Thymus (tissue), 11 donors: ENCODE measurements at regions not wholly inside any gene's neighbourhood (a gene's known extent, or its start where the extent isn't known, plus 50 kb on each side); places are given as distances from the start of the nearest gene placed in this dataset.
A peak's percentile ranks its signal among the peaks of the same experiment; 100 is the strongest.

ENCODE experiments used
- DNase-seq, 9 donors: peaks; one replicate each; pipeline ENCODE4 v3.0.0-alpha.2; 2013; ENCODE audit warnings: low spot score in 9 of 9, low read depth in 6 of 9, missing footprints in 1 of 9
- H3K27ac ChIP-seq, 2 donors: one replicate each; pipeline ENCODE4 v1.5.1; 2013; ENCODE audit warnings: control low read depth in 1 of 2, low read depth in 1 of 2, low read length in 1 of 2, mild to moderate bottlenecking in 1 of 2, moderate library complexity in 1 of 2
- H3K27me3 ChIP-seq, 2 donors: one replicate each; pipeline ENCODE4 v1.5.1; 2013; ENCODE audit warnings: low read length in 1 of 2; ENCODE audit not compliant: control insufficient read depth in 2 of 2, insufficient read depth in 1 of 2
- H3K36me3 ChIP-seq, 2 donors: one replicate each; pipeline ENCODE4 v1.5.1; 2013; ENCODE audit warnings: low read length in 1 of 2, mild to moderate bottlenecking in 1 of 2, moderate library complexity in 1 of 2; ENCODE audit not compliant: control insufficient read depth in 2 of 2, insufficient read depth in 2 of 2
- H3K4me1 ChIP-seq, 2 donors: one replicate each; pipeline ENCODE4 v1.5.1; 2013; ENCODE audit warnings: low read length in 2 of 2; ENCODE audit not compliant: control insufficient read depth in 2 of 2, insufficient read depth in 2 of 2
- H3K4me3 ChIP-seq, 2 donors: one replicate each; pipeline ENCODE4 v1.5.1; 2013; ENCODE audit warnings: low read length in 2 of 2, control low read depth in 1 of 2, mild to moderate bottlenecking in 1 of 2
- H3K9me3 ChIP-seq, 2 donors: one replicate each; pipeline ENCODE4 v1.5.1; 2013; ENCODE audit warnings: low read length in 1 of 2, mild to moderate bottlenecking in 1 of 2; ENCODE audit not compliant: control insufficient read depth in 2 of 2, insufficient read depth in 1 of 2
- WGBS: extraction: QIAGEN DNeasy Blood & Tissue Kit; methylation state at CpG from one replicate; pipeline ENCODE4 v1.1.7; 2013; 5-methylcytosine and 5-hydroxymethylcytosine counted together
- donor health status: healthy.

DNA sequence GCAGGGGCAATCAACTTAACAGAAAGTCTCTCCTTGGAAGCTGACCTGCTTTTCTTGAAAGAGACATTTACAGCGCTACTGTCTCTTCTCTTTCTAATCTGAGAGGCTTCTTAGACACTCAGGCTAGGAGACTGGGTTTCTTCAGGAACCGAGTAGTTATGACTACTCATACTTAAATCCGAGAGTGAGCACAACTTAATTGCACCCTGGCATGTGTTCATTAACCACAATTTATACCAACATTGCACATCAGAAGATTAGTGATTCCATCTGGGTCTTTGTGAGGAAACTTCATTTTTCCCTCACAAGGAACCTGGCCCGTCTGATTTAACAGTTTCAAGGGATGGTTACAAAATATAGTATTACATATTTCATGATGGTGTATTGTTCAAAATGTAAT, 176.9 kb downstream of the UBE2E3 start:
- peaks cover 0 to 2% of the 10 kb centered on the region in 2 donors for H3K9me3 ChIP-seq
- no peak overlapping the region for H3K4me3 ChIP-seq
- no peak overlapping the region for H3K27ac ChIP-seq
- no peaks in the 10 kb centered on the region for H3K4me1 ChIP-seq
- H3K27me3 ChIP-seq = no peaks in the 10 kb centered on the region
- WGBS = 99% methylated on average over 4 of the region's 4 CpGs
- H3K36me3 ChIP-seq = peaks cover 0 to 4% of the 10 kb centered on the region in 2 donors
- DNase-seq = no peak

DNA sequence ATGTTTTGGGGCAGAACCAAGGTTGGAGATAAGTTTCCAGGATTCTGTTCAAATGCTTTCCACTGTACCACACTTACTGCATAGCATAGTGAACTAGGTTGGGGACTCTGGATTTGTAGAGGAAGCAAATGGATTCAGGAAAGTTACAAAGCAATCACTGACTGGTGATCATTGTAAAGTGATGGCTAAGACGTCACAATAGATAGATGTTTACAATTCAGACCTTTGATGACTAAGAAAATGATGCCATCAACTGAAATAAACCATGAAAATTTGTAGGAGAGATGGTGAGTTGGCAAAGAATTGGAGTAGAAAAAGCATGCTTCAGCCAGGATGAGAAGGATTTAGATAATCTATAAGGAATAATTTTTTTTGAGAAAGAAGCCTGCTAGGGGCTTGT, 178.0 kb downstream of the UBE2E3 start:
- no peaks in the 10 kb centered on the region for H3K27me3 ChIP-seq
- H3K4me1 ChIP-seq = peaks cover 0 to 4% of the 10 kb centered on the region in 2 donors
- no peak overlapping the region for H3K27ac ChIP-seq
- peaks cover 0 to 2% of the 10 kb centered on the region in 2 donors for H3K9me3 ChIP-seq
- 95% methylated on average over 1 of the region's 1 CpG for WGBS
- no peak for DNase-seq
- peaks cover 0 to 4% of the 10 kb centered on the region in 2 donors for H3K36me3 ChIP-seq
- H3K4me3 ChIP-seq = no peak overlapping the region

DNA sequence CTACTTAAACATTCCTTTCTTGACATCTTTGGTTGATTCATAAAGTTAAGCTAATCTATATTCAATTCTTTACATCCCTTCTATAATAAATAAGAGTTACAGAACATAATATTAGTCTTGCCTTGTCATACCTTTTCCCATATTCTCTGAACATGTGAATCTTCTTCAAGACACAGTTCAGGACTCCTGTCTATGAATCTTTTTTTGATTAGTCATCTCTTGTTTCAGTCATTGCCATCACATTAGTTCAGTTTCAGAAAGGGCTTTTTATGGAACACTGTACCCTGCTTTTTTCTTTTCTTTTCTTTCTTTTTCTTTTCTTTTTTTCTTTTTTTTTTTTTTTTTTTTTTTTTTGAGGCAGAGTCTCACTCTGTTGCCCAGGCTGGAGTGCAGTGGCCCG, 181.2 kb downstream of the UBE2E3 start:
- no peaks in the 10 kb centered on the region for H3K27me3 ChIP-seq
- peaks cover 0 to 4% of the 10 kb centered on the region in 2 donors for H3K9me3 ChIP-seq
- no peak overlapping the region for H3K4me3 ChIP-seq
- peaks cover 0 to 10% of the 10 kb centered on the region in 2 donors for H3K4me1 ChIP-seq
- H3K36me3 ChIP-seq = peaks cover 3 to 4% of the 10 kb centered on the region in 2 donors
- 100% methylated on average over 1 of the region's 1 CpG for WGBS
- no peak overlapping the region for H3K27ac ChIP-seq
- DNase-seq = no peak

DNA sequence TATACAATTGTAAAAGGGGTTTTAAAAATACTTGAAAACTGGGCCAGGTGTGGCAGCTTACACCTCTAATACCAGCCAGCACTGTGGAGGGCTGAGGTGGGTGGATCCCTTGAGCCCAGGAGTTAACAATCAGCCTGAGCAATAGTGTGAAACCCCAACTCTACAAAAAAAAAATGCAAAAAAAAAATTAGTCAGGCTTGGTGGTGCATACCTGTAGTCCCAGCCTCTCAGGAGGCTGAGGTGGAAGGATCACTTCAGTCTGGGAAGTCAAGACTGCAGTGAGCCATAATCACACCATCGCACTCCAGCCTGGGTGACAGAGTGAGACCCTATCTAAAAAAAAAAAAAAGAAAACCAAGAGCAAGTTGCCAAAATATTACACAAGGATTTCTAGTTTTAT, 182.7 kb downstream of the UBE2E3 start:
- DNase-seq = no peak
- WGBS = 94% methylated on average over 1 of the region's 1 CpG
- no peaks in the 10 kb centered on the region for H3K27me3 ChIP-seq
- peaks cover 0 to 10% of the 10 kb centered on the region in 2 donors for H3K4me1 ChIP-seq
- H3K9me3 ChIP-seq = peaks cover 0 to 8% of the 10 kb centered on the region in 2 donors
- no peak overlapping the region for H3K27ac ChIP-seq
- no peak overlapping the region for H3K4me3 ChIP-seq
- H3K36me3 ChIP-seq = peaks cover 0 to 3% of the 10 kb centered on the region in 2 donors

DNA sequence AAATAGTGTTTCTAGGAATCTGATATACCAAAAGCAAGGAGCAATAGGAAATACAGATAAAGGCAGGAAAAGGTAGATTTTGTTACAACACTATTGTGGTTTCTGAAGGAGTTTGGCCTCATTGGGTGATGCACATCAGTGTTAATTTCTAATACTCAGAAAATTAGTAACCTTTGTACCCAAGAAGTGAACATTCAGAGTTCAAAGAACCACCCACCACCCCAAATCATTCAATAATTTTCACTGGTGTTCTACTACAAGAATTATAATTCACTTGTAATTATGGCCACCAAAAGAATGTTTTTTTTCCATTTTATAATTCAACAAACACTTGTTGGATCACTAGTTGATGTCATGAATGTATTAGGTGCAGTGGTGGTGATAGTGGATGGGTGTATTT, 183.3 kb downstream of the UBE2E3 start:
- Histone ChIP-seq H3K27me3 (no peaks in the 10 kb centered on the region), H3K4me3 (no peak overlapping the region), H3K9me3 (peaks cover 0 to 8% of the 10 kb centered on the region in 2 donors), H3K36me3 (peaks cover 0 to 3% of the 10 kb centered on the region in 2 donors), H3K27ac (no peak overlapping the region), H3K4me1 (peaks cover 0 to 10% of the 10 kb centered on the region in 2 donors)
- no peak for DNase-seq

DNA sequence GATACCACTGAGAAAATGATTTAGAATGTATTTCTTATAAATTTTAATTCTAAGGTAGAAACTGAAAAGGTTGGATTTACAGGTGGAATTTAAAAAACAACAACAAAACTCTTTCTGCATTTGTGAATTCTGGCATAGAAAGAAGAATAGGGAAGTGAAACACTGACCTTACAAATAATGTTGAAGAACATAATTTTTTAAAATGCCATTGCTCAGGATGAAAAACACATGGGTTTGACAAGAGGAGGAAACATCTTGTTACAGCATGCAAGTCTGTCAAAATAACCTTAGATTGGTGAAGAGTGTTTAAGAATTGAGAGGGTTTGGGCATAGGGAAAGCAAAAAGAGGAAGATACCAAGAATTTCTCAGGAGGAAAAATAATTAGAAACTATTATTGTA, 184.3 kb downstream of the UBE2E3 start:
- Histone ChIP-seq H3K27ac (no peak overlapping the region), H3K4me1 (peaks cover 0 to 10% of the 10 kb centered on the region in 2 donors), H3K27me3 (no peaks in the 10 kb centered on the region), H3K36me3 (peaks cover 0 to 3% of the 10 kb centered on the region in 2 donors), H3K9me3 (peaks cover 0 to 8% of the 10 kb centered on the region in 2 donors), H3K4me3 (no peak overlapping the region)
- DNase-seq = no peak

DNA sequence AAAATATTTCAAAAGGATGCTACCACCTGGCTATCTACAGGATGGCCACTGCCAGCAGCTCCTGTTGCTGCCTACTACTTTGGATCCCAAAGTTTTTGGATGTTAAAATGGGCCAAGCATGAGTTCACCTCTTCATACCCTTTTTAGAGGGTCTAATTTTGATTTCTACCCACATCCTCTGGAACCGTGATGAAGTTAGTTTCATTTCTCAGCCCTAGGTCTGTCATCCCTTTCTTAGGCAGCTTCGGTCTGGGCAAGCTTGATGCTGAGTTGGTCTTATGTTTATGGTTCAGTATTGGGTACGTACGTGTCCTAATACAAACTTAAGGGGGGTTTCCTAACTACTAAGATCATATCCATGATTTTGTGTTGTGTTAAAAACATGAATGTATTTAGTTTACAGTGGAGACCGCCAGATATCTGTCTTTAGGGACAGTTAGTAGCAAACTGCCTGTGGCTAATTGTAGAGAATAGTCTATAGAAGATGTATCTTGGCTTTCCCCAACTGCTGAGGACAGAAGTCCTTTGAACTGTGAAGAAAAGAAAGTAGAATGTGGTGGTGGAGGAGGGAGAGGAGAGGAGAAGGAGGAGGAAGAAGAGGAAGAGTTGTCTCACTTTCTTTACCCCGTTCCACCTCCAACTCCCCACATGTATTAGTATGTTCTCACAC, 184.9 kb downstream of the UBE2E3 start:
- Histone ChIP-seq H3K27me3 (no peaks in the 10 kb centered on the region), H3K4me3 (no peak overlapping the region), H3K9me3 (peaks cover 0 to 8% of the 10 kb centered on the region in 2 donors), H3K4me1 (peaks cover 0 to 14% of the 10 kb centered on the region in 2 donors), H3K36me3 (peaks cover 0 to 3% of the 10 kb centered on the region in 2 donors), H3K27ac (peak overlapping the region in 1 of 2 donors; percentile 11)
- WGBS = 55% methylated on average over 6 of the region's 6 CpGs
- peak in 1 of 9 donors; percentile 59 for DNase-seq

DNA sequence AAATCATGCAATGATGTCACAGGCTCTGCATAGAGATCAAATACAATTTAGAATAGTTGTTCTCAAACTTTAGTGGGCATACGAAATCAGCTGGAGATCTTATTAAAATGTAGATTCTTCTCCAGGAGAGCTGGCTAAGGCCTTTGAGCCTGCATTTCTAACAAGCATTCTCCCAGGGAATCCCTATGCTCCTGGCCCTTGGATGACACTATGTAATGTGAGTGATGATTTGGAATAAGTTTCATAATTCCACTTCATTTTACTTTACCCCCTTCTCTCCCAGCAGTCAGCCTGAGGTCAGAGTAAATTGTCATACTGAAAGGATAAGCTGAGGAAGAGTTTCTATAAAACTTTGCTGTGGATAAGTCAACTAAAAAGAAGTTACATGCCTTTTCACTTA, 189.1 kb downstream of the UBE2E3 start:
- DNase-seq = no peak
- Histone ChIP-seq H3K9me3 (peaks cover 0 to 8% of the 10 kb centered on the region in 2 donors), H3K27me3 (no peaks in the 10 kb centered on the region), H3K36me3 (peaks cover 0 to 3% of the 10 kb centered on the region in 2 donors), H3K4me3 (no peak overlapping the region), H3K4me1 (peaks cover 0 to 10% of the 10 kb centered on the region in 2 donors), H3K27ac (no peak overlapping the region)
- 75% methylated on average over 1 of the region's 1 CpG for WGBS

DNA sequence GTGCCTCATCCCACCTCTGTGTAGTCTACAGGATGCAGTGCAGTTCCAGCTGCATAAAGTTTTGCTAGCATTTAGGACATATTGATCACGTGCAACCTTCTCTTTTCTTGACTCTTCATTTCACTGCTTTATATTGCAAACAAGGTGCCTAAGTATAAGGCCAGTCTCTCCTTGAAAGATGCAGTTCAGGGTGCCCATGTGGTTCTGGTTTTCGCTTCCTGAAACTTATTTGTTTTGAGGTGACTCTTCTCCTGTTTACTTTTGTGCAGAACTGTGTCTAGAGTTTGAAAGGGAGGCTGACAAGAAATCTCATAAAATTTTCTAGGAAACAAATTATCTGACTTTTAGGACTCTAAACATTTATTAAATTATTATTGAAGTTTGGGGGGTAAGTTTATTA, 189.9 kb downstream of the UBE2E3 start:
- H3K4me1 ChIP-seq = peaks cover 0 to 7% of the 10 kb centered on the region in 2 donors
- no peaks in the 10 kb centered on the region for H3K27me3 ChIP-seq
- peak in 1 of 9 donors; percentile 30 for DNase-seq
- no peak overlapping the region for H3K27ac ChIP-seq
- WGBS = 76% methylated on average over 2 of the region's 2 CpGs
- H3K36me3 ChIP-seq = peaks cover 0 to 3% of the 10 kb centered on the region in 2 donors
- H3K4me3 ChIP-seq = no peak overlapping the region
- peaks cover 0 to 8% of the 10 kb centered on the region in 2 donors for H3K9me3 ChIP-seq
